GM18507 (cell line): ENCODE measurements at regions not wholly inside any gene's neighbourhood (a gene's known extent, or its start where the extent isn't known, plus 50 kb on each side); places are given as distances from the start of the nearest gene placed in this dataset.
"Not testable (repeated sequence)": the region's sequence is repeated elsewhere in the genome, so short reads cannot be mapped to it uniquely, and the experiment has no call there.

ENCODE experiments used
- DNase-seq: peaks from one replicate; pipeline ENCODE4 v3.0.0; 2011; ENCODE audit warnings: low read depth; ENCODE audit not compliant: insufficient read length; ENCODE audit errors: extremely low spot score
- FAIRE-seq: peaks from 2 replicates; lab custom pipeline; 2011; peaks lifted over from hg19 to GRCh38; lab: Jason Lieb, UNC

- FAIRE-seq (no peak), DNase-seq (no peak)
Measured at GRCh38 chr10:125605167-125605566, 77.8 kb downstream of the TEX36 start.

DNA sequence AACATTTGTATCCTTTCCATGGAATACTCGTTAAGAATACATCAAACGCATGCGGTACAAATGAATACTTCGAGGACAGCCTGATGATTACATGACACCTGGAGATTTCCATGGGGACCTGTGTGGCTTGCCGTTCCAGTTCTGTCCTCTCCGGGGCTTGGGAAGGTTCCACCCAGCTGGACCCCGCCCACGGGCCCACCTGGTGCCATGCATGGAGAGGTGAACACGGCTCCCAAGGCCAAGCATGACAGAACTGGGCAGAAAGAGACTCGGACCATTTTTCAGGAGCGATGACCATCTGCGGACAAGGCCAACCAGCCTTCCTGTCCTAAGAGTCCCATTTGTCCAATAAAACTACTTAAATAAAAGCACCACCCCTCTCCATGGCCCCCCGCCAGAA lies 80.1 kb downstream of the TEX36 start:
- DNase-seq, result no peak
- FAIRE-seq, result no peak

- FAIRE-seq (peak; percentile 49), DNase-seq (no peak)
Measured at GRCh38 chr10:125599194-125599593, 83.8 kb downstream of the TEX36 start.

DNA sequence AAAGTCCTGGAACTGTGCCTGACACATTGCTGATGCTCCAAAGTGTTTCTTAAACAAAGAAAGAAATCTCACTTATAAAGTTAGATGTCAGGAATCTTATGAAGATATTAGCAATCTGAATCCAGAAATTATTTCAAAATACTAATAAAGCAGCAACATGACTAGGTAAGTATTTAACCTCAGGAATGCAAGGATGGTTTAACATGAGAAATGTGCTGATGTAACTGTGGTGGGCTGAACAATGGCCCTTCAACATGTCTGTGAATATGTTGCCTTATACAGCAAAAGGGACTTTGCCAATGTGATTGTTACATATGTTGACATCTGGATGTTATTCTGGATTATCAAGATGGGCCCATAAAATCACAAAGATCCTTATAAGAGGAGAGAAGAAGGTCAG lies 87.1 kb downstream of the TEX36 start:
- DNase-seq (no peak), FAIRE-seq (no peak)

DNA sequence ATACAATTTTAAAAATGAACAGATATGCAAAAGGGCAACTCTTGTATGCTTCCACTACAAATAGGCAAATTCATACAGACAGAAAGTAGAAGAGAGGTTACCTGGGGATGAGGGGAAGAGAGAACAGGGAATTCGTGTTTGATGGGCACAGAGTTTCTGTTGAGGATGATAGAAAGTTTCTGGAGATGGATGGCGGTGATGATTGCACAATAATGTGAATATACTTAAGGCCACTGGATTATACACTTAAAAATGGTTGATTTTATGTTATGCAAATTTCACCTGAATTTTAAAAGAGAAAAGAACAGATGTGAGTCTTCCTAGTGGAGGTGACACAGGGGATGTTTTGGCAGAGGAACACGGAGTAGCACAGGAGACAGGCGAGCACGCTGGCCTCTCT lies 89.3 kb downstream of the TEX36 start:
- FAIRE-seq, result no peak
- DNase-seq, result no peak

- DNase-seq (no peak), FAIRE-seq (no peak)
Measured at GRCh38 chr10:125592897-125593296, 90.1 kb downstream of the TEX36 start.

GRCh38 chr10:125591886-125592285 lies 91.1 kb downstream of the TEX36 start:
- FAIRE-seq (no peak), DNase-seq (no peak)

DNA sequence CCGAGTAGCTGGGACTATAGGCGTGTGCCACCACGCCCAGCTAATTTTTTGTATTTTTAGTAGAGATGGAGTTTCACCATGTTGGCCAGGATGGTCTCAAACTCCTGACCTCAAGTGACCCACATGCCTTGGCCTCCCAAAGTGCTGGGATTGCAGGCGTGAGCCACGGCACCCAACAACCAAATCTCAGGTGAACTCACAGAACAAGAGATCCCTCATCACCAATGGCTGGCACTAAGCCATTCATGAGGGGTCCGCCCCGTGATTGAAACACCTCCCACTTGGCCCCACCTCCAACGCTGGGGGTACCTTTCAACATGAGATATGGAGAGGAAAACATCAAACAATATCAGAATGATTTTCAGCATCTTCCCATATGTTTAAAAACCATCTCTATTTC lies 94.2 kb downstream of the TEX36 start:
- DNase-seq, FAIRE-seq: not testable (repeated sequence)

- no peak for DNase-seq
- FAIRE-seq, result no peak
Measured at GRCh38 chr10:125584954-125585353, 98.0 kb downstream of the TEX36 start.

DNA sequence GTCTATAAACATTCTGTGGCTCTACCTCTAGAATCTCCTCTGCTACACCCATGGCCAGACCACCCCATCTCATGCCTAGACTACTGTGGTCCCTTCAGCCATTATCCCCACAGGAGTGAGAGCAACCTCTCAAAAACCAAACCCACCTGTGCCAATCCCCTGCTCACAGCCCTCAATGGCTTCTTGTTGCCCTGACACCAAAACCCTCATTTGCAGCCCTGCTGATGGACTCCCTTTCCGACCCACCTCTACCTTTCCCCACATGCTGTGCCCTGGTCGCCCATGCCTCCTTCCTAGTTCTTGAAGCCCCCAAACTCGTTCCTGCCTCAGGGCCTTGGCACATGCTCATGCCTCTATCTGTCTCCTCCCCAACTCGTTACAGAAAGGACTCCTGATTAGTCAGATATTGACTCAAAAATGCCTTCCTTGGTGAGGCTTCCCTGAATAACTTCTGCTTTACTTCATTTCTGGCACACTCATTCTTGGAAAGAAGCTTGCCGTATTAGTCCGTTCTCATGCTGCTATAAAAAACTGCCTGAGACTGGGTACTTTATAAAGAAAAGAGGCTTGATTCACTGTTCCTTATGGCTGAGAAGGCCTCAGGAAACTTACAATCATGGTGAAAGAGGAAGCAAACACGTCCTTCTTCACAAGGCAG lies 104.2 kb downstream of the TEX36 start:
- FAIRE-seq, result no peak

DNA sequence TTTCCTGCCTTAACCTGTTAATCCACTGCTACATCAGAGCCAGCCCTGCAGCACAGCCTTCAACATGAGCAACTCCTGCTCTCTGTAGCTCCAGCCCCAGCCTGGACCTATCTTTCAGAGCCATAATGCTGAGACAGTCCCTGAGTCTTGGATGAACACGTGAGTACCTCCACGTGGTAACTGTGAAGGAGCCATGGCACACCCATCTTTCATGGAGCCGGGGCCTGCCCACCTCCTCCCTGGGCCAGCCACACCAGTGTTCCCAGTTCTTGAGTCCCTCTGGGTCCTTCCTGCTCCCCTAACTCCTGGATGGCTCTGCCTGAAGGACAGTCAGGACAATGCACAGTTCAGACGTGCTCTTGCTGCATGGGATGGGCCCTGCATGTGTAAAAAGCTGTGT lies 107.1 kb downstream of the TEX36 start:
- DNase-seq (no peak), FAIRE-seq (no peak)

More for the DNA sequence above, 104.2 kb downstream of the TEX36 start:
- DNase-seq, result no peak

DNA sequence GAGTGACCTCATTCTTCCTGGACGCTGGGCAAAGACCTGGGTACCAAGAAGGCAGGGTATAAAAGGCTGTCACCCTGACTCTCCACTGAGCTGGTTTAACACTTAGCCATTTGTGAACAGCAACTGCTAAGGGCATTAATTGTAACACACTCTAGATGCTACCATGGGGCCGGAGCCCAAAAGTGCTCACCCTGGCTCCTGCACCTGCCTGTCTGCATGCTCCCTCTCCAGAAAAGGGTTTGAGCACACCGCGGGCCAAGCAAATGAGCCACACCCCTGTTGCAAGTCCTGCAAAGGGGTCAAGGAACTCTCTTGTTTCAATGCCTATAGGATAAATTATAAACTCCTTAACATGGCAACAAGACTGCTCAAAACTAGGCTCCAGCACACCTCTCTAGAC lies 114.8 kb downstream of the TEX36 start:
- no peak for FAIRE-seq

GRCh38 chr10:125567529-125567928 lies 115.4 kb downstream of the TEX36 start:
- FAIRE-seq, result no peak
- DNase-seq, result no peak

More for the DNA sequence above, 114.8 kb downstream of the TEX36 start:
- no peak for DNase-seq

DNA sequence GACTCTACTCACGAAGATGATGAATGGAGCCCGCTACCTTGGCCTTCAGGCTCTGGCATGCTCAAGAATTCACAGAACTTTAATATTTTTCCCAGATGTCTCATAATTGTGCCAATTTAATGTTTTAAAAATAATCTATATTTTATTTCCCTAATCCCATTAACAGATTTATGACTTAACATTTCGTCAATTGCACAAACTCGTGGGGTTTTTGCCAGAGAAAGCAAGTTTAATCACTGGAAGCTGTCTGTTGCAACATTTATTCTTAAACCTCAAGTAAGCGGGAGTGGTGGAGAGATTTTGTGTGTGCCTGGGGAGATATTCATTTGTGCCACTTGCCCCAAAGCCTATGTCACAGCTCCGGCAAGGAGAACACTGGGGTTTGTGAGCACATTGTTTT lies 117.9 kb downstream of the TEX36 start:
- no peak for FAIRE-seq
- DNase-seq, result no peak

DNA sequence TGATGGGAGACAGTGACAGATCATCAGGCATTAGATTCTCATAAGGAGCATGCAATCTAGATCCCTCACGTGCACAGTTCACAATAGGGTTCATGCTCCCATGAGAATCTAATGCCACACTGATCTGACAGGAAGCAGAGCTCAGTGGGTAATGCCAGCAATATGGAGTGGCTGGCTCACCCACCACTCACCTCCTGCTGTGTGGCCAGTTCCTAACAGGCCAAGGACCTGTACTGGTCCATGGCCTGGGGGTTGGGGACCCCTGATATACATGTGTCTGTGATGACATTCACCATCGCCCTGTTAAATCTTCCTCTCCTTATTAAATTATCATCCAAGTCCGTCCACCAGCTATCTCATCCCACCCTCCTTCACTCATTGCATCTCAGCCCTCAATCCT lies 118.4 kb downstream of the TEX36 start:
- FAIRE-seq (no peak), DNase-seq (no peak)

DNA sequence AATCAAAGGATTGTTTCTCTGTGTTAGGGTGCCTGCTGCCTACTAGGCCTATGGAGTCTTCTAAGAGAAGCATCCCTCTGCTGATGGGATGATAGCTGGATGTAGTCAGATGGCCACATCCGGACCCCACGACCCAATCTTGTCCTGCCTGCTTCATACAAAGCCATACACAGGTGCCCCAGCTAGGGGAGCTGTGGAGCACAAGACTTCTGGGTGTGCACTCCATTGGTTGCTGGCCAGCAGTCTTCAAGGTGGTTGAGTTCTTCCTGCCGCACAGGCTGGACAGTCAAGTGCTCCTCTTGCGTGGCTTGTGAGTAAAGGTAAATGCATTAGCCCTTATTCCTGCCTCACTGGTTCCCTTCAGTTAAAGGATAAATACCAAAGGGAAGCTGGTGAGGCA lies 120.2 kb downstream of the TEX36 start:
- DNase-seq (no peak), FAIRE-seq (no peak)

DNA sequence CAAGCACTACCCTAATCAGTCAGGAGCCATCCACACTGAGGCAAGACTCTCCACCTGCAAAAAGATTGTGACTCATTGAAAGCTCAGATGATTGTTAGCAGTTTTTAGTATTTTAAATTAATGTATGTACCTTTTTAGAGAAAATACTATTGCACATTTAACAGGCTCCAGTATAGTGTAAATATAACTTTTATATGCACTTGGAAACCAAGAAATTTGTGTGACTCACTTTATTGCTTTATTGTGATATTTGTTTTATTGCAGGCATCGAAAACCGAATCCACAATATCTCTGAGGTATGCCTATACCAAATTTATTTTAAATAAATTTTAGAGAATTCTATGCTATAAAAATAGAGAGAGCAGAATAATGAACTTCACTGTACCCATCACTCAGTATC lies 122.0 kb downstream of the TEX36 start:
- no peak for FAIRE-seq
- no peak for DNase-seq

DNA sequence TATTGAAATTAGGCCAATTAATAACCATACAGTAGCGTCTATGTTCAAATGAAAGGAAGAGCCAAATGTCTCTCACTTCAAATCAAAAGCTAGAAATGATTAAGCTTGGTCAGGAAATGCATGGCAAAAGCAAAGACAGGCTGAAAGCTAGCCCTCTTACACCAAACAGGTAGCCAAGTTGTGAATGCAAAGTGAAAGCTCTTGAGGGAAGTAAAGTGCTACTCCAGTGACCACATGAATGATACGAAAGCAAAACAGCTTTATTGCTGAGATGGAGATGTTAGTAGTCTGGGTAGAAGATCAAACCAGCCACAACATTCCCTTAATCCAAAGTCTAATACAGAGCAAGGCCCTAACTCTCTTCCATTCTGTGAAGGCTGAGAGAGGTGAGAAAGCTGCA lies 123.8 kb downstream of the TEX36 start:
- FAIRE-seq (peak; percentile 90), DNase-seq (no peak)

DNA sequence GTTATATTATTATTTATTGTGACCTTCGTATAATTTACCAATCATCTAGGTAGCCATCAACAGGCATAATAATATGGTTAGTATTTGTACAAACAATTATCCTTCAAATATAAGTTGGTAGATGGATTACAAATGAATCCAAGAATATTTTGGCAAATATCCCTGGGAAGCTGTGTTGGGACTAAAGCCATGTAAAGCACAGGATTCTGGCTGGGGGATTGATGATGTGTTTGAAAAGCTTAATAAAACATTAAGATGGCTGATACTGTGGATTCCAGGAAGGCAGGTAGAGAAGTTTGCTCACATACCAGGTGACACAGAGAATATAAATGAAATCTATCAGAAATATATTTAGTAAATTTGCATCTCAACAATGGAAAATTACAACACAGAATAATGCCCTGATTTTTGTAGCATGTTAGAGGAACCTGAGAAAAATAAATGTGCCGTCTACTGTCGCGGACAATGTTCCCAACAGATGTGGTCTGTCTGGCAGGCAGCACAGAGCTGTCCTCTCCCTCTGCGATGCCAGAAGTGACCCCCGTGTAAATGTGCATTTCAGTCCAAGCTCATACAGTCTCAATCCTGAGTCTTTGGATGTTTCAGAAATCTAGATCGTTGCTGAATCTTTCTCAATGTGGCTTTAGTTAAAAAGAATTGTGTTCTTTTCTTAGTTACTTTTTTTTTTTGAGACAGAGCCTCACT lies 125.0 kb downstream of the TEX36 start:
- DNase-seq (no peak), FAIRE-seq (no peak)

DNA sequence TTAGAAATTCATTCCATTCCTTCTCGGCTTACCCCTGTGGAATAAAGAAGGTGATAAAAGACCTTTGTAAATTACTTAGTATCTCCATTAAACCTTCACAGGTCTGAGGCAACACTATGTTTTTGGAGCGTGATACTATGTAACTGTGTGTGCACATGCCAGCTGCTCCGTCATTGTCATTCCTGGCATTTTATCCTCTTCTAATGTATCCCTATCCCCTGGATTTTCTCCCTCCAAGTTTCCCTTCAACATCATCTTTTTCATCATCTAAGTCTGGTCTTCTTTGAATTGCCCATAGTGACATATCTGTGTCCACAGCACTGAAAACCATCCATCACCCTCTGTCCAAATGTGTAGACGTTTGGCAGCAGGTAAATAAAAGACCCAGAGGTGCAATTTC lies 125.7 kb downstream of the TEX36 start:
- no peak for DNase-seq
- FAIRE-seq, result no peak

GRCh38 chr10:125556882-125557281 lies 126.1 kb downstream of the TEX36 start:
- DNase-seq (no peak), FAIRE-seq (no peak)
